Motor neuron (in vitro differentiated cells): ENCODE measurements at regions not wholly inside any gene's neighbourhood (a gene's known extent, or its start where the extent isn't known, plus 50 kb on each side); places are given as distances from the start of the nearest gene placed in this dataset.

Experiments
- ATAC-seq, 8 experiments: fragments of 200-7000 bp; cut with Tn5 transposase; replicated peaks in 6 of 8; 2 replicates each; pipeline ENCODE4 v1.8.0; 2021; ENCODE audit warnings: mild to moderate bottlenecking in 8 of 8, moderate library complexity in 8 of 8
- H3K27ac ChIP-seq, 2 donors: fragments of 250-450 bp; sonication (Bioruptor Pico); 2 replicates each; pipeline ENCODE4 v1.9.0; 2021; ENCODE audit warnings: antibody characterized with exemption in 2 of 2, mild to moderate bottlenecking in 2 of 2, moderate library complexity in 1 of 2
- H3K4me1 ChIP-seq, 2 donors: fragments of 250-450 bp; sonication (Bioruptor Pico); replicated peaks in 1 of 2; 2 replicates each; pipeline ENCODE4 v1.6.1; 2021; ENCODE audit warnings: antibody characterized with exemption in 2 of 2, mild to moderate bottlenecking in 2 of 2, moderate library complexity in 1 of 2
- H3K4me3 ChIP-seq, 5 donors: fragments of 250-450 bp; sonication (Bioruptor Pico); 2 replicates each; pipeline ENCODE4 v1.9.0; 2021; ENCODE audit warnings: antibody characterized with exemption in 5 of 5, mild to moderate bottlenecking in 5 of 5, moderate library complexity in 4 of 5
- WGBS, 10 experiments: fragments of 450-650 bp; shearing (Covaris generic); methylation state at CpG; one replicate each; pipeline ENCODE4 v1.0.0; 2022; 5-methylcytosine and 5-hydroxymethylcytosine counted together
- in situ Hi-C, 9 experiments: fragments of 400-800 bp; cut with MboI; loops; one replicate each; pipeline ENCODE4 v1.15.0; 2021; ENCODE audit warnings: low sequenced_read_pairs in 9 of 9, low pct_unique_long_range_greater_than_20kb in 2 of 9; ENCODE audit not compliant: unreplicated experiment in 9 of 9

- ATAC-seq: peak in 1 of 8 experiments; percentile 1
These were observed 342.0 kb upstream of the PODXL start for GRCh38 chr7:131898418-131898817.

GRCh38 chr7:131897790-131898165 lies 341.4 kb upstream of the PODXL start:
- Histone ChIP-seq H3K4me3 (no peak overlapping the region), H3K4me1 (peaks cover 14 to 23% of the 10 kb centered on the region in 2 donors), H3K27ac (peak overlapping the region in 1 of 2 donors; percentile 35)
- in situ Hi-C loops: no loop called here
- 31 to 70% (median 53%) methylated on average over 1 to 2 of the region's 2 CpGs; no CpG with 5 or more reads in 6 of the 10 experiments for WGBS, 10 experiments
- peak in 2 of 8 experiments; percentile 2 to 8 for ATAC-seq

More at GRCh38 chr7:131898418-131898817, 342.0 kb upstream of the PODXL start:
- 0 to 93% (median 52%) methylated on average over 1 to 3 of the region's 3 CpGs; no CpG with 5 or more reads in 6 of the 10 experiments for WGBS, 10 experiments
- no peak overlapping the region for H3K4me3 ChIP-seq
- in situ Hi-C loops: no loop called here
- no peak overlapping the region for H3K27ac ChIP-seq
- peaks cover 14 to 23% of the 10 kb centered on the region in 2 donors for H3K4me1 ChIP-seq

- ATAC-seq: peak in 7 of 8 experiments; percentile 31 to 89 (median 83)
- H3K4me3 ChIP-seq: no peak overlapping the region
- in situ Hi-C loops: no loop called here
- peaks cover 14 to 23% of the 10 kb centered on the region in 2 donors for H3K4me1 ChIP-seq
- peak overlapping the region in 1 of 2 donors; percentile 67 for H3K27ac ChIP-seq
- WGBS, 10 experiments: 0 to 40% (median 19%) methylated on average over 1 to 5 of the region's 6 CpGs; no CpG with 5 or more reads in 3 of the 10 experiments
These were observed 340.8 kb upstream of the PODXL start for GRCh38 chr7:131897016-131897789.

GRCh38 chr7:131896165-131896863 lies 339.9 kb upstream of the PODXL start:
- no peak overlapping the region for H3K4me3 ChIP-seq
- WGBS, 10 experiments: 0 to 53% (median 17%) methylated on average over 1 to 6 of the region's 7 CpGs
- in situ Hi-C loops: no loop called here
- peak in 3 of 8 experiments; percentile 9 to 29 (median 14) for ATAC-seq
- H3K4me1 ChIP-seq: peaks cover 14 to 23% of the 10 kb centered on the region in 2 donors
- H3K27ac ChIP-seq: peak overlapping the region in 1 of 2 donors; percentile 55

- peak overlapping the region in 1 of 2 donors; percentile 55 for H3K27ac ChIP-seq
- in situ Hi-C loops: no loop called here
- peak; percentile 30 to 86 (median 70) for ATAC-seq
- 0 to 73% (median 20%) methylated on average over 1 to 2 of the region's 2 CpGs; no CpG with 5 or more reads in 5 of the 10 experiments for WGBS, 10 experiments
- H3K4me1 ChIP-seq: peaks cover 14 to 26% of the 10 kb centered on the region in 2 donors
- no peak overlapping the region for H3K4me3 ChIP-seq
These were observed 339.2 kb upstream of the PODXL start for GRCh38 chr7:131895541-131896164.

GRCh38 chr7:131893631-131894340 lies 337.4 kb upstream of the PODXL start:
- in situ Hi-C loops: no loop called here
- 80 to 89% (median 86%) methylated on average over 1 of the region's 1 CpG; no CpG with 5 or more reads in 7 of the 10 experiments for WGBS, 10 experiments
- H3K4me3 ChIP-seq: no peak overlapping the region
- H3K4me1 ChIP-seq: peaks cover 14 to 37% of the 10 kb centered on the region in 2 donors
- ATAC-seq: no peak
- H3K27ac ChIP-seq: no peak overlapping the region

- Histone ChIP-seq H3K4me1 (peaks cover 0 to 14% of the 10 kb centered on the region in 2 donors), H3K4me3 (no peak overlapping the region), H3K27ac (no peak overlapping the region)
- ATAC-seq: peak in 3 of 8 experiments; percentile 12 to 75 (median 53)
- in situ Hi-C loops: no loop called here
- 31 to 100% (median 81%) methylated on average over 1 to 5 of the region's 6 CpGs for WGBS, 10 experiments
These were observed 333.7 kb upstream of the PODXL start for GRCh38 chr7:131890176-131890575.

- 72 to 100% (median 80%) methylated on average over 1 to 3 of the region's 4 CpGs; no CpG with 5 or more reads in 5 of the 10 experiments for WGBS, 10 experiments
- Histone ChIP-seq H3K27ac (no peak overlapping the region), H3K4me3 (no peak overlapping the region), H3K4me1 (peaks cover 0 to 14% of the 10 kb centered on the region in 2 donors)
- in situ Hi-C loops: no loop called here
- no peak for ATAC-seq
These were observed 333.2 kb upstream of the PODXL start for GRCh38 chr7:131889572-131890150.

GRCh38 chr7:131883769-131884168 lies 327.3 kb upstream of the PODXL start:
- H3K27ac ChIP-seq: no peak overlapping the region
- no peaks in the 10 kb centered on the region for H3K4me1 ChIP-seq
- no peak overlapping the region for H3K4me3 ChIP-seq
- in situ Hi-C loops: no loop called here
- no peak for ATAC-seq
- WGBS, 10 experiments: 50 to 67% (median 63%) methylated on average over 1 to 2 of the region's 2 CpGs; no CpG with 5 or more reads in 6 of the 10 experiments

- Histone ChIP-seq H3K4me1 (no peaks in the 10 kb centered on the region), H3K4me3 (no peak overlapping the region), H3K27ac (no peak overlapping the region)
- in situ Hi-C loops: no loop called here
- WGBS, 10 experiments: 13 to 87% (median 58%) methylated on average over 1 to 8 of the region's 8 CpGs
- ATAC-seq: peak in 2 of 8 experiments; percentile 79 to 81
These were observed 326.8 kb upstream of the PODXL start for GRCh38 chr7:131883196-131883595.

GRCh38 chr7:131882321-131882720 lies 325.9 kb upstream of the PODXL start:
- in situ Hi-C loops: no loop called here
- Histone ChIP-seq H3K4me1 (no peaks in the 10 kb centered on the region), H3K4me3 (no peak overlapping the region), H3K27ac (no peak overlapping the region)
- ATAC-seq: no peak

GRCh38 chr7:131880078-131880477 lies 323.6 kb upstream of the PODXL start:
- in situ Hi-C loops: no loop called here
- ATAC-seq: no peak
- WGBS, 10 experiments: 43 to 100% (median 83%) methylated on average over 1 to 2 of the region's 2 CpGs; no CpG with 5 or more reads in 6 of the 10 experiments
- Histone ChIP-seq H3K4me1 (no peaks in the 10 kb centered on the region), H3K27ac (no peak overlapping the region), H3K4me3 (no peak overlapping the region)
